DOHH2 (cell line): ENCODE measurements at regions not wholly inside any gene's neighbourhood (a gene's known extent, or its start where the extent isn't known, plus 50 kb on each side); places are given as distances from the start of the nearest gene placed in this dataset.

Experiments used
- H3F3A ChIP-seq: fragments of 200-600 bp; sonication (generic), shearing (Covaris generic); 2 replicates; pipeline ENCODE4 v1.6.0; 2016; ENCODE audit warnings: antibody characterized with exemption, mild to moderate bottlenecking; ENCODE audit not compliant: control insufficient read depth, insufficient read depth
- H3K27ac ChIP-seq: fragments of 200-600 bp; sonication (generic); 2 replicates; pipeline ENCODE4 v1.5.1; 2014; ENCODE audit warnings: low read depth, mild to moderate bottlenecking, low read length, moderate library complexity
- H3K27me3 ChIP-seq: fragments of 200-600 bp; sonication (generic); 2 replicates; pipeline ENCODE4 v1.6.1; 2014; ENCODE audit warnings: mild to moderate bottlenecking, low read length, mixed read lengths; ENCODE audit not compliant: control insufficient read depth
- H3K36me3 ChIP-seq: fragments of 200-600 bp; sonication (generic); 2 replicates; pipeline ENCODE4 v1.6.1; 2014; ENCODE audit warnings: mild to moderate bottlenecking, low read length, moderate library complexity, mixed read lengths; ENCODE audit not compliant: control insufficient read depth
- H3K4me1 ChIP-seq: fragments of 200-600 bp; sonication (generic); 2 replicates; pipeline ENCODE4 v1.6.1; 2014; ENCODE audit warnings: mild to moderate bottlenecking, low read length, mixed read lengths; ENCODE audit not compliant: control insufficient read depth
- H3K4me2 ChIP-seq: fragments of 200-600 bp; sonication (generic); 2 replicates; pipeline ENCODE4 v1.6.0; 2014; ENCODE audit warnings: mild to moderate bottlenecking, low read length, moderate library complexity
- H3K4me3 ChIP-seq: fragments of 200-600 bp; sonication (generic); 2 replicates; pipeline ENCODE4 v1.5.1; 2014; ENCODE audit warnings: mild to moderate bottlenecking, low read length, mixed read lengths
- H3K79me2 ChIP-seq: fragments of 200-600 bp; sonication (generic); 2 replicates; pipeline ENCODE4 v1.6.1; 2014; ENCODE audit warnings: mild to moderate bottlenecking, low read length, mixed read lengths; ENCODE audit not compliant: control insufficient read depth
- H3K9me2 ChIP-seq: fragments of 200-600 bp; sonication (generic); replicated peaks from 2 replicates; pipeline ENCODE4 v1.6.1; 2014; ENCODE audit warnings: mild to moderate bottlenecking, low read length, mixed read lengths; ENCODE audit not compliant: control insufficient read depth
- H3K9me3 ChIP-seq: fragments of 200-600 bp; sonication (generic); 2 replicates; pipeline ENCODE4 v1.6.1; 2014; ENCODE audit warnings: antibody characterized with exemption, low read length, mixed read lengths; ENCODE audit not compliant: control insufficient read depth, insufficient read depth
- H4K20me1 ChIP-seq: fragments of 200-600 bp; sonication (generic); 2 replicates; pipeline ENCODE4 v1.6.0; 2014; ENCODE audit warnings: low read depth, mild to moderate bottlenecking, antibody characterized with exemption, low read length, moderate library complexity; ENCODE audit not compliant: control insufficient read depth, insufficient read depth
- EZH2phosphoT487 ChIP-seq: fragments of 200-600 bp; sonication (generic); IDR thresholded peaks from 2 replicates; pipeline ENCODE4 v1.6.1; 2017; ENCODE audit warnings: borderline replicate concordance, mild to moderate bottlenecking, antibody characterized with exemption, low read length, moderate library complexity, mixed read lengths
- TF ChIP-seq, protein P1 (sequence below): fragments of 200-600 bp; sonication (generic); IDR thresholded peaks from one replicate; pipeline ENCODE4 v1.5.1; 2014; ENCODE audit warnings: antibody characterized with exemption, mild to moderate bottlenecking, low read depth, low read length; ENCODE audit not compliant: poor library complexity, severe bottlenecking

DNA sequence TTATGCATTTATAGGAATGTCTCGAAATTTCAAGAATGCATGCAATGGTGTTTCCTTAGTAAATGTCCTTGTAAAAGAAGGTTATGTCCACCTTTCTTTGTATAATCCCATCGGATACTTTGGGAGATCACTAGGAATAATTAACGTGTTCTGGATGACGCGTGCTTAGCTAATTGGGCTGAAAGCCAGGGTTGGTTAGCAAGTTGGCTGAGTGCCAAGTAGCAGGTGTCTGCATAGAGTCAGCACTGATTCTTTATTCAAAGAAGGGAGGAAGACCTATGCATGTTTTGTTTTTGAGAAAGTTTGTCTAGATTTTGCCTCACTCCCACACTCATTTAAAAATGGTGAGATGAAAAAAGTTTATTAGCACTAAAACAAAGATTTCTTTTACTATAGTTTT lies 144.6 kb downstream of the SOX3 start:
- H3K4me1 ChIP-seq: no peaks in the 10 kb centered on the region
- no peaks in the 10 kb centered on the region for H3K27me3 ChIP-seq
- H4K20me1 ChIP-seq: no peaks in the 10 kb centered on the region
- no peaks in the 10 kb centered on the region for H3K9me2 ChIP-seq
- no peaks in the 10 kb centered on the region for H3K79me2 ChIP-seq
- H3F3A ChIP-seq: no peaks in the 10 kb centered on the region
- no peak overlapping the region for H3K4me2 ChIP-seq
- no peak overlapping the region for H3K27ac ChIP-seq
- H3K4me3 ChIP-seq: no peak overlapping the region
- H3K9me3 ChIP-seq: no peaks in the 10 kb centered on the region
- H3K36me3 ChIP-seq: no peaks in the 10 kb centered on the region
- no peak for TF ChIP-seq EZH2phosphoT487
- TF ChIP-seq, protein P1, sequence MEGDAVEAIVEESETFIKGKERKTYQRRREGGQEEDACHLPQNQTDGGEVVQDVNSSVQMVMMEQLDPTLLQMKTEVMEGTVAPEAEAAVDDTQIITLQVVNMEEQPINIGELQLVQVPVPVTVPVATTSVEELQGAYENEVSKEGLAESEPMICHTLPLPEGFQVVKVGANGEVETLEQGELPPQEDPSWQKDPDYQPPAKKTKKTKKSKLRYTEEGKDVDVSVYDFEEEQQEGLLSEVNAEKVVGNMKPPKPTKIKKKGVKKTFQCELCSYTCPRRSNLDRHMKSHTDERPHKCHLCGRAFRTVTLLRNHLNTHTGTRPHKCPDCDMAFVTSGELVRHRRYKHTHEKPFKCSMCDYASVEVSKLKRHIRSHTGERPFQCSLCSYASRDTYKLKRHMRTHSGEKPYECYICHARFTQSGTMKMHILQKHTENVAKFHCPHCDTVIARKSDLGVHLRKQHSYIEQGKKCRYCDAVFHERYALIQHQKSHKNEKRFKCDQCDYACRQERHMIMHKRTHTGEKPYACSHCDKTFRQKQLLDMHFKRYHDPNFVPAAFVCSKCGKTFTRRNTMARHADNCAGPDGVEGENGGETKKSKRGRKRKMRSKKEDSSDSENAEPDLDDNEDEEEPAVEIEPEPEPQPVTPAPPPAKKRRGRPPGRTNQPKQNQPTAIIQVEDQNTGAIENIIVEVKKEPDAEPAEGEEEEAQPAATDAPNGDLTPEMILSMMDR: no peak

DNA sequence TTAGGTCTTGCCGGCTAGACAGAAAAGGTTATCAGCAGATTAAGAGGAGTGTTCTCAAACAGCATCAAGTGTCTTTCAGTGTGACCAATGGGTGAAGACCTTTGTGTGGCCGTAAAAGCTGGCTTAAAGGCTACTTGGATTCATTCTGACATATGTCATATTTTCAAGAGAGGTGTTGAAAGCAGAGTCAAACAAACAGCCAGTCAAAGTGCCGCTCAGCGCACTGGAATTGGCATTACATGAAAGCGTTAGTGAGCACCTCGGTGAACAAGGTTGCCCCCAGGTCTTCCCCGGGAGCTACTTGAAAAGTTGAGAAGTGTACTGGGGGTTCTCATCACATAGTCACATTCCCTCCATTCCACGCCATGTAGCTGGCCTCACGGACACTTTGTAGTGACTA lies 148.9 kb downstream of the SOX3 start:
- Histone ChIP-seq H4K20me1 (no peaks in the 10 kb centered on the region), H3K79me2 (no peaks in the 10 kb centered on the region), H3K27me3 (no peaks in the 10 kb centered on the region), H3K9me3 (no peaks in the 10 kb centered on the region), H3K4me3 (no peak overlapping the region), H3K9me2 (no peaks in the 10 kb centered on the region), H3K36me3 (no peaks in the 10 kb centered on the region), H3K4me1 (no peaks in the 10 kb centered on the region), H3F3A (no peaks in the 10 kb centered on the region), H3K4me2 (no peak overlapping the region), H3K27ac (no peak overlapping the region)
- TF ChIP-seq EZH2phosphoT487: no peak
- TF ChIP-seq, protein P1: no peak

DNA sequence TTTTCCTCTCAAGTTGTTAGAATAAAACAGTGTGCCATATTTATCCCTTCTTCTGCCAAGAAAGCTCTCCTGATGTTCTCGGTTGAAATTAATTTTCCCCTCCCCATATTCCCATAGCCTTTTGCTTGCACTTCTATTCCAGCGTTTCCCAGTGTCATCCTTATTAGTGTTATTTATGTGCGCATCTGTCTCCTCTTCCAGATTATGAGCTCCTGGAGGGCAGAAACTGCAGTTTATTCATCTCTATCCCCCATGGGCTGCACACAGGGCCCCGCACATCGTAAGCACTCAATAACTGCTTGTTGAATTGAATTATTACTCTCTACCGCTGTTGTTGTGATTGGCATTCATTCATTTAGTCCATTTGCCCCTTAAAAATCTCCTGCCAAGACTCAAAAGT lies 149.4 kb downstream of the SOX3 start:
- H3K4me2 ChIP-seq: no peak overlapping the region
- no peaks in the 10 kb centered on the region for H3K9me3 ChIP-seq
- TF ChIP-seq, protein P1: no peak
- no peak for TF ChIP-seq EZH2phosphoT487
- H3K79me2 ChIP-seq: no peaks in the 10 kb centered on the region
- H3K27ac ChIP-seq: no peak overlapping the region
- H3K9me2 ChIP-seq: no peaks in the 10 kb centered on the region
- H3K4me1 ChIP-seq: no peaks in the 10 kb centered on the region
- no peaks in the 10 kb centered on the region for H3K36me3 ChIP-seq
- H4K20me1 ChIP-seq: no peaks in the 10 kb centered on the region
- H3K4me3 ChIP-seq: no peak overlapping the region
- no peaks in the 10 kb centered on the region for H3K27me3 ChIP-seq
- H3F3A ChIP-seq: no peaks in the 10 kb centered on the region
